Adrenal gland (tissue), 9 donors: ENCODE measurements at regions not wholly inside any gene's neighbourhood (a gene's known extent, or its start where the extent isn't known, plus 50 kb on each side); places are given as distances from the start of the nearest gene placed in this dataset.

ENCODE experiments used
- DNase-seq, 7 donors: peaks; one replicate each; pipeline ENCODE4 v3.0.0-alpha.2; 2019 to 2020
- H3K27ac ChIP-seq, 5 donors: fragments of 200-600 bp; sonication (generic) in 4 of 5; 1 replicate in 3 of 5; 2 replicates in 2 of 5; pipeline versions ENCODE4 v1.5.1 to v1.8.0; 2016 to 2020; ENCODE audit warnings: mild to moderate bottlenecking in 1 of 5
- H3K27me3 ChIP-seq: fragments of 200-600 bp; 2 replicates; pipeline ENCODE4 v1.8.0; 2021
- H3K36me3 ChIP-seq, 2 donors: fragments of 200-600 bp; replicated peaks in 1 of 2; 1 replicate in 1 of 2; 2 replicates in 1 of 2; pipeline versions ENCODE4 v1.5.1 to v1.8.0; 2018 to 2022
- H3K4me1 ChIP-seq, 2 donors: fragments of 200-600 bp; replicated peaks in 1 of 2; 1 replicate in 1 of 2; 2 replicates in 1 of 2; pipeline versions ENCODE4 v1.5.1 to v1.8.0; 2018 to 2021
- H3K4me3 ChIP-seq, 4 donors: fragments of 200-600 bp; sonication (generic) in 3 of 4; one replicate each; pipeline ENCODE4 v1.5.1; 2016 to 2018
- H3K9me3 ChIP-seq, 3 donors: fragments of 200-600 bp; sonication (generic) in 1 of 3; replicated peaks in 1 of 3; 1 replicate in 2 of 3; 2 replicates in 1 of 3; pipeline versions ENCODE4 v1.5.1 to v1.8.0; 2016 to 2021
- POLR2A ChIP-seq, 2 donors: fragments of 450-650 bp; IDR thresholded peaks; one replicate each; pipeline ENCODE4 v1.6.1; 2017; ENCODE audit warnings: antibody characterized with exemption in 2 of 2, mild to moderate bottlenecking in 2 of 2, moderate library complexity in 1 of 2
- WGBS, 4 donors: extraction: QIAGEN DNeasy Blood & Tissue Kit in 2 of 4; methylation state at CpG; one replicate each; pipeline versions ENCODE4 v1.1.5 to v1.1.7; 2013 to 2017; 5-methylcytosine and 5-hydroxymethylcytosine counted together
- intact Hi-C, 2 donors: fragments of 100-400 bp; cut with DNase I; formaldehyde crosslinking; loops; one replicate each; pipeline versions ENCODE4 v1.14.1 to v1.15.0; 2022 to 2023
- TF ChIP-seq, protein P1 (sequence below), 6 experiments: fragments of 450-650 bp in 4 of 6; fragments of 200-600 bp in 2 of 6; sonication (generic) in 1 of 6; IDR thresholded peaks; 1 replicate in 5 of 6; 2 replicates in 1 of 6; pipeline versions ENCODE4 v1.5.1 to v1.8.0; 2016 to 2021; ENCODE audit warnings: antibody characterized with exemption in 6 of 6, mild to moderate bottlenecking in 2 of 6, moderate library complexity in 1 of 6
- donor health status: healthy with polysubstance abuse.
- donor health status: Bipolar disorder and iron deficiency.
- donor health status: DM: yes; HTN: yes; CAD: no.
- donor health status: DM: no; HTN: no; CAD: no.
- donor health status: DM: no; HTN: no; CAD: no.

DNA sequence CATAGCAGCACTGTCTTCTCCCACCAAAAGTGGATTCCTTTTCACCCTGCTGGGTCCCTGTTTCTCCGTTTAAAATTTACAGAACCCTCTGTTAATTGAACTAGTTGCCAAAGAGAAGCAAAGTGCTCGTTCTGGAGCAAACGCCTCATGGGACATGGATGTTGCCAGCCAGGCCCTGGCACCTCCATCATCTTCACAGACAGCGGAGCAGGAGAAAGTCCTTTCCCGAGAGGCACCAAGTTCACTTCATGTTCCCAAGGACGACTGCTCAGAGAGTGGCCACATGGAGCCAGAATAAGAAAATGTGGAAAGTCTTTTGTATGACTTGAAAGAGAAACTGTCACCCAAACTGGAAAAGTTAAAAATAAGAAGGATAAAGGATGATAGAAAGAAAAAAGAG is 151.5 kb downstream of the SOX1 start:
- 48 to 65% (median 57%) methylated on average over 6 of the region's 6 CpGs for WGBS, 4 donors

DNA sequence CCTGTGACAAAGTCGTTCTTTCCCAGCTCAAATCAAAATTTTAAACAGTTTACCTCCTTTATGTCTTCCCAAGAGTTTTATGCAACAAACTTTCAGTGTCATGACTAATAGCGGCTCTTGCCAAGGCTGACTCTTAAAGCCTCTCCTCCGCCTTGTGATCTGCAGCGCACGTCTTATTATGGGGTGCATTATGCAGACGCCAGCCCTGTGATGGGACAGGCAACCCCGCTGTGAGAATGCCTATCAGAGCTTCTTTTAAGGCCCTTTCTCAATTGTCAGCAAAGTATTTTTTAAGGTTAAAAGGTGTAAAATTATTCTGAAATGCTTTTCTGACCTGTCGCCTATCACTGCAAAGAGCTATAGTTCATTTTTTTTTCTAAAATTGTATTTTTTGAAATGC is 152.8 kb downstream of the SOX1 start:
- TF ChIP-seq POLR2A (IDR thresholded peaks at IDR 0.05): no peak
- TF ChIP-seq, protein P1, sequence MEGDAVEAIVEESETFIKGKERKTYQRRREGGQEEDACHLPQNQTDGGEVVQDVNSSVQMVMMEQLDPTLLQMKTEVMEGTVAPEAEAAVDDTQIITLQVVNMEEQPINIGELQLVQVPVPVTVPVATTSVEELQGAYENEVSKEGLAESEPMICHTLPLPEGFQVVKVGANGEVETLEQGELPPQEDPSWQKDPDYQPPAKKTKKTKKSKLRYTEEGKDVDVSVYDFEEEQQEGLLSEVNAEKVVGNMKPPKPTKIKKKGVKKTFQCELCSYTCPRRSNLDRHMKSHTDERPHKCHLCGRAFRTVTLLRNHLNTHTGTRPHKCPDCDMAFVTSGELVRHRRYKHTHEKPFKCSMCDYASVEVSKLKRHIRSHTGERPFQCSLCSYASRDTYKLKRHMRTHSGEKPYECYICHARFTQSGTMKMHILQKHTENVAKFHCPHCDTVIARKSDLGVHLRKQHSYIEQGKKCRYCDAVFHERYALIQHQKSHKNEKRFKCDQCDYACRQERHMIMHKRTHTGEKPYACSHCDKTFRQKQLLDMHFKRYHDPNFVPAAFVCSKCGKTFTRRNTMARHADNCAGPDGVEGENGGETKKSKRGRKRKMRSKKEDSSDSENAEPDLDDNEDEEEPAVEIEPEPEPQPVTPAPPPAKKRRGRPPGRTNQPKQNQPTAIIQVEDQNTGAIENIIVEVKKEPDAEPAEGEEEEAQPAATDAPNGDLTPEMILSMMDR (IDR thresholded peaks at IDR 0.05): no peak
- Histone ChIP-seq H3K4me3 (no peak overlapping the region), H3K9me3 (no peaks in the 10 kb centered on the region), H3K36me3 (no peaks in the 10 kb centered on the region), H3K27me3 (no peaks in the 10 kb centered on the region), H3K27ac (no peak overlapping the region), H3K4me1 (no peaks in the 10 kb centered on the region)
- WGBS, 4 donors: 71 to 79% (median 75%) methylated on average over 8 of the region's 8 CpGs
- peak in 1 of 7 donors; percentile 21 for DNase-seq
- intact Hi-C loops: no loop called here

More for the DNA sequence above, 151.5 kb downstream of the SOX1 start:
- no peaks in the 10 kb centered on the region for H3K36me3 ChIP-seq
- intact Hi-C loops: no loop called here
- no peaks in the 10 kb centered on the region for H3K4me1 ChIP-seq
- peak in 1 of 7 donors; percentile 4 for DNase-seq
- H3K27me3 ChIP-seq: peaks cover 8% of the 10 kb centered on the region
- no peak overlapping the region for H3K4me3 ChIP-seq
- TF ChIP-seq POLR2A (IDR thresholded peaks at IDR 0.05): no peak
- TF ChIP-seq, protein P1 (IDR thresholded peaks at IDR 0.05): no peak
- no peak overlapping the region for H3K27ac ChIP-seq
- H3K9me3 ChIP-seq: no peaks in the 10 kb centered on the region

DNA sequence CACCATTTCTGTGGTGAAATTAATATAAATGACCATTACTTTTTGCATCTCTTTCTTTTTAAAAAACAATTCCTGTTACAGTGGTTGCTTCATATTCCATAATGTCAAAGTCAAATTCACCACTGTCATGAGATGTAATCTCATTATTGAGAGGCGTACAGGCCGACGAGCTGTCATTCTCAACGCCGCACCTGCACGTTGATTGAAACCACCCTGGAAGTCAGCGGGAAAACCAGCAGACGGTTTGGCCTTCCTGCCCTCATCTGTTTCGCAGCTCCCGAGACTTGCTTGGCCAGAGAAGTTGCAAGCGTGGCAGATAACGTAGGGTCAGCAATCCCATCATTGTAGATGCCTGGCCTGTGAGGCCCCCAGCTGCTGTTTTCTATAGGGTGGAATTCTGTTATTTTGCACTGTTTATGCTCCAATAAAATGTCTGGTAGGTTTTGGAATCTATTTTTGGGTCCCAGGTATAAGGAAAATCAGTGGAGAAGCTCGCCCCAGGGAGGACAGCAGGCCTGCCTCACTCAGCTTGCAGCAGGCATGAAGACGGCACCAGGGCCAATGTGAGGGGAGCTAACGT is 153.4 kb downstream of the SOX1 start:
- H3K9me3 ChIP-seq: no peaks in the 10 kb centered on the region
- TF ChIP-seq, protein P1 (IDR thresholded peaks at IDR 0.05): no peak
- TF ChIP-seq POLR2A (IDR thresholded peaks at IDR 0.05): no peak
- H3K36me3 ChIP-seq: no peaks in the 10 kb centered on the region
- DNase-seq: no peak
- H3K4me1 ChIP-seq: no peaks in the 10 kb centered on the region
- intact Hi-C loops: no loop called here
- no peaks in the 10 kb centered on the region for H3K27me3 ChIP-seq
- no peak overlapping the region for H3K27ac ChIP-seq
- 74 to 84% (median 78%) methylated on average over 15 of the region's 15 CpGs for WGBS, 4 donors
- H3K4me3 ChIP-seq: no peak overlapping the region

DNA sequence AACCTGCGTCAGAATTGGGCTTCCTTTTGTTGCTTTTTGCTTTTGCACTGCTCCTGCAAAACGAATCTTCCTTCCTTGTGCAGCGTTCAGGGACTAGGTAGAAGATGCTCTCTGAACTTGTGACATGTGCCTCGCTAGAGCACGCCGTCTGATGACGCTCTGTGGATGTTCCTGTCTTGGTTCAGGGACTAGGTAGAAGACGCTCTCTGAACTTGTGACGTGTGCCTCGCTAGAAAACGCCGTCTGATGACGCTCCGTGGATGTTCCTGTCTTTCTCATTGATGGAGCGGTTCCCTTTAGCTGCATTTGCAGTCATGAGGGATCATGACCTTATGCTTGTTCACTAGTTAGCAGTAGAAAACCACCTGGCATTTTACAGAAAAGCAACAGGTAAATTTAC is 154.0 kb downstream of the SOX1 start:
- no peaks in the 10 kb centered on the region for H3K9me3 ChIP-seq
- intact Hi-C loops: no loop called here
- H3K36me3 ChIP-seq: no peaks in the 10 kb centered on the region
- no peak for DNase-seq
- TF ChIP-seq POLR2A (IDR thresholded peaks at IDR 0.05): no peak
- TF ChIP-seq, protein P1 (IDR thresholded peaks at IDR 0.05): no peak
- H3K27ac ChIP-seq: no peak overlapping the region
- no peaks in the 10 kb centered on the region for H3K27me3 ChIP-seq
- H3K4me1 ChIP-seq: no peaks in the 10 kb centered on the region
- H3K4me3 ChIP-seq: no peak overlapping the region
- WGBS, 4 donors: 81 to 82% (median 82%) methylated on average over 15 of the region's 15 CpGs
